H1 (cell line): ENCODE measurements at regions not wholly inside any gene's neighbourhood (a gene's known extent, or its start where the extent isn't known, plus 50 kb on each side); places are given as distances from the start of the nearest gene placed in this dataset.

Source experiments
- CTCF ChIA-PET: fragments of 300-600 bp; sonication (Branson Sonifier 250); formaldehyde crosslinking; loops from one replicate; lab custom pipeline; 2021; ENCODE audit not compliant: partially characterized antibody; lab: Charles Lee
- POLR2A ChIA-PET: fragments of 300-600 bp; sonication (Branson Sonifier 250); formaldehyde crosslinking; loops from one replicate; lab custom pipeline; 2021; ENCODE audit warnings: inconsistent platforms; ENCODE audit not compliant: partially characterized antibody; lab: Charles Lee
- DNase-seq, 2 experiments: peaks; one replicate each; pipeline versions ENCODE4 v3.0.0 to v3.0.0-alpha.2; 2010 to 2022; ENCODE audit warnings: low spot score in 2 of 2, low read depth in 1 of 2, mixed read lengths in 1 of 2
- FAIRE-seq: peaks from 2 replicates; lab custom pipeline; 2011; peaks lifted over from hg19 to GRCh38; lab: Jason Lieb, UNC
- H2AFZ ChIP-seq: 2 replicates; pipeline ENCODE4 v1.8.1; 2012; ENCODE audit warnings: low read length, inconsistent platforms
- H2AK5ac ChIP-seq: 2 replicates; pipeline ENCODE4 v1.6.1; 2013; ENCODE audit warnings: low read depth, low read length
- H2BK120ac ChIP-seq: replicated peaks from 2 replicates; pipeline ENCODE3; 2013; ENCODE audit warnings: low read depth, low read length, inconsistent platforms
- H2BK12ac ChIP-seq: 2 replicates; pipeline ENCODE4 v1.6.1; 2013; ENCODE audit warnings: low read depth, low read length
- H2BK15ac ChIP-seq: 2 replicates; pipeline ENCODE4 v1.6.1; 2013; ENCODE audit warnings: low read length
- H2BK20ac ChIP-seq: 2 replicates; pipeline ENCODE4 v1.6.1; 2013; ENCODE audit warnings: low read length
- H2BK5ac ChIP-seq: 2 replicates; pipeline ENCODE4 v1.6.1; 2013; ENCODE audit warnings: low read depth, low read length
- H3K14ac ChIP-seq: 2 replicates; pipeline ENCODE4 v1.6.1; 2013; ENCODE audit warnings: inconsistent platforms; ENCODE audit not compliant: insufficient read length
- H3K18ac ChIP-seq: 2 replicates; pipeline ENCODE4 v1.6.1; 2013; ENCODE audit warnings: low read length; ENCODE audit errors: extremely low read depth
- H3K23ac ChIP-seq: 2 replicates; pipeline ENCODE4 v1.6.1; 2013; ENCODE audit warnings: inconsistent platforms; ENCODE audit not compliant: insufficient read length
- H3K23me2 ChIP-seq: 2 replicates; pipeline ENCODE4 v1.6.1; 2013; ENCODE audit warnings: low read depth, low read length
- H3K27ac ChIP-seq: 2 replicates; pipeline ENCODE4 v1.6.1; 2011; ENCODE audit warnings: low read depth, low read length, inconsistent platforms
- H3K27me3 ChIP-seq, 4 experiments: replicated peaks in 1 of 4; 1 replicate in 1 of 4; 2 replicates in 3 of 4; pipeline versions ENCODE4 v1.6.1 to v1.8.1; 2011 to 2013; ENCODE audit warnings: low read length in 3 of 4, mild to moderate bottlenecking in 3 of 4, inconsistent platforms in 2 of 4, mixed read lengths in 2 of 4, moderate library complexity in 1 of 4; ENCODE audit not compliant: control insufficient read depth in 3 of 4, insufficient read depth in 3 of 4; ENCODE audit errors: extremely low read depth in 1 of 4
- H3K36me3 ChIP-seq, 4 experiments: 2 replicates each; pipeline versions ENCODE4 v1.6.1 to v1.8.1; 2011 to 2013; ENCODE audit warnings: mild to moderate bottlenecking in 4 of 4, low read length in 3 of 4, moderate library complexity in 2 of 4, control low read depth in 1 of 4, inconsistent platforms in 1 of 4; ENCODE audit not compliant: insufficient read depth in 4 of 4, control insufficient read depth in 2 of 4
- H3K4ac ChIP-seq: replicated peaks from 2 replicates; pipeline ENCODE3; 2013; ENCODE audit warnings: low read length, low read depth, mixed read lengths, inconsistent platforms; ENCODE audit not compliant: insufficient read length
- H3K4me1 ChIP-seq, 4 experiments: replicated peaks in 1 of 4; 1 replicate in 1 of 4; 2 replicates in 3 of 4; pipeline versions ENCODE4 v1.6.1 to v1.8.1; 2011 to 2013; ENCODE audit warnings: low read length in 3 of 4, inconsistent platforms in 2 of 4, mixed read lengths in 1 of 4; ENCODE audit not compliant: insufficient read depth in 4 of 4, control insufficient read depth in 3 of 4
- H3K4me2 ChIP-seq, 2 experiments: 2 replicates each; pipeline versions ENCODE4 v1.6.1 to v1.8.1; 2011 to 2013; ENCODE audit warnings: low read depth in 2 of 2, low read length in 2 of 2, control low read depth in 1 of 2, inconsistent platforms in 1 of 2, mild to moderate bottlenecking in 1 of 2; ENCODE audit not compliant: insufficient read depth in 1 of 2
- H3K4me3 ChIP-seq, 4 experiments: fragments of 200-600, 300-600 bp in 1 of 4; sonication (generic), shearing (Covaris generic), sonication (Bioruptor Twin) in 1 of 4; 2 replicates each; pipeline versions ENCODE4 v1.5.1 to v1.8.1; 2011 to 2016; ENCODE audit warnings: low read length in 4 of 4, low read depth in 3 of 4, control low read depth in 2 of 4, inconsistent platforms in 2 of 4, mild to moderate bottlenecking in 2 of 4, mixed read lengths in 1 of 4, moderate library complexity in 1 of 4; ENCODE audit not compliant: insufficient read depth in 2 of 4; ENCODE audit errors: extremely low read depth in 1 of 4
- H3K56ac ChIP-seq: replicated peaks from 2 replicates; pipeline ENCODE3; 2013; ENCODE audit warnings: low read depth, mild to moderate bottlenecking, mixed read lengths, low read length, inconsistent platforms; ENCODE audit not compliant: insufficient read length
- H3K79me1 ChIP-seq: 2 replicates; pipeline ENCODE4 v1.6.1; 2013; ENCODE audit warnings: low read depth, low read length, control low read depth
- H3K79me2 ChIP-seq, 2 experiments: 2 replicates each; pipeline versions ENCODE4 v1.6.1 to v1.8.1; 2012 to 2013; ENCODE audit warnings: low read length in 2 of 2, mild to moderate bottlenecking in 2 of 2, inconsistent platforms in 1 of 2; ENCODE audit not compliant: insufficient read depth in 2 of 2, control insufficient read depth in 1 of 2
- H3K9ac ChIP-seq, 4 experiments: replicated peaks in 1 of 4; 1 replicate in 1 of 4; 2 replicates in 3 of 4; pipeline versions ENCODE4 v1.6.1 to v1.8.1; 2011 to 2013; ENCODE audit warnings: low read depth in 3 of 4, low read length in 3 of 4, control low read depth in 2 of 4, mild to moderate bottlenecking in 2 of 4, moderate library complexity in 2 of 4, inconsistent platforms in 1 of 4; ENCODE audit errors: extremely low read depth in 1 of 4
- H3K9me3 ChIP-seq, 2 experiments: 2 replicates each; pipeline versions ENCODE4 v1.6.1 to v1.8.1; 2012 to 2013; ENCODE audit warnings: mild to moderate bottlenecking in 2 of 2, moderate library complexity in 2 of 2, control low read depth in 1 of 2, inconsistent platforms in 1 of 2, low read depth in 1 of 2, low read length in 1 of 2, mixed read lengths in 1 of 2; ENCODE audit not compliant: insufficient read depth in 2 of 2
- H4K20me1 ChIP-seq, 2 experiments: replicated peaks in 1 of 2; 2 replicates each; pipeline versions ENCODE3 to v1.8.1; 2011 to 2013; ENCODE audit warnings: inconsistent platforms in 2 of 2, low read length in 2 of 2, mild to moderate bottlenecking in 1 of 2; ENCODE audit not compliant: insufficient read depth in 2 of 2, control insufficient read depth in 1 of 2
- H4K5ac ChIP-seq: 2 replicates; pipeline ENCODE4 v1.6.1; 2013; ENCODE audit warnings: low read length, low read depth, mixed read lengths, inconsistent platforms; ENCODE audit not compliant: insufficient read length
- H4K8ac ChIP-seq: 2 replicates; pipeline ENCODE4 v1.8.0; 2013; ENCODE audit warnings: mild to moderate bottlenecking, moderate library complexity, low read length, inconsistent platforms; ENCODE audit not compliant: insufficient read depth; ENCODE audit errors: extremely low read depth
- H4K91ac ChIP-seq: replicated peaks from 2 replicates; pipeline ENCODE3; 2013; ENCODE audit warnings: low read length, mixed read lengths, inconsistent platforms; ENCODE audit not compliant: insufficient read length
- BRCA1 ChIP-seq: IDR thresholded peaks from 2 replicates; pipeline ENCODE4 v1.6.1; 2012; ENCODE audit warnings: low read depth, low read length, improper control_type of control experiment
- CBX5 ChIP-seq: fragments of 300-800, 300-1000 bp; sonication (generic); IDR thresholded peaks from 2 replicates; pipeline ENCODE4 v1.7.1; 2016; ENCODE audit warnings: antibody characterized with exemption, low read length, low read depth
- CHD1 ChIP-seq: IDR thresholded peaks from 2 replicates; pipeline ENCODE4 v1.6.1; 2012; ENCODE audit warnings: low read depth, low read length, improper control_type of control experiment
- SIRT6 ChIP-seq: IDR thresholded peaks from one replicate; pipeline ENCODE4 v1.7.1; 2012; ENCODE audit warnings: low read length, inconsistent platforms

- no peak overlapping the region for H4K8ac ChIP-seq
- H3K18ac ChIP-seq = no peak overlapping the region
- no peak overlapping the region for H2BK5ac ChIP-seq
- H3K9ac ChIP-seq = no peak overlapping the region
- no peak overlapping the region for H2AK5ac ChIP-seq
- H3K4ac ChIP-seq = no peak overlapping the region
- H3K36me3 ChIP-seq = no peaks in the 10 kb centered on the region
- no peak overlapping the region for H2BK12ac ChIP-seq
- no peak overlapping the region for H4K91ac ChIP-seq
- H2BK120ac ChIP-seq = no peak overlapping the region
- TF ChIP-seq CBX5 (no peak), BRCA1 (no peak), SIRT6 (no peak), CHD1 (no peak)
- no peaks in the 10 kb centered on the region for H4K20me1 ChIP-seq
- no peak overlapping the region for H3K56ac ChIP-seq
- H2BK20ac ChIP-seq = no peak overlapping the region
- H3K14ac ChIP-seq = no peak overlapping the region
- H2BK15ac ChIP-seq = no peak overlapping the region
- H4K5ac ChIP-seq = no peak overlapping the region
- ChIA-PET POLR2A (no interaction called here), CTCF (no interaction called here)
- H3K4me1 ChIP-seq = no peaks in the 10 kb centered on the region
- H3K79me1 ChIP-seq = no peaks in the 10 kb centered on the region
- no peak for DNase-seq
- H3K23ac ChIP-seq = no peak overlapping the region
- no peak overlapping the region for H3K4me3 ChIP-seq
- no peak for FAIRE-seq
- H3K23me2 ChIP-seq = no peaks in the 10 kb centered on the region
- no peak overlapping the region for H2AFZ ChIP-seq
- no peaks in the 10 kb centered on the region for H3K27me3 ChIP-seq
- no peaks in the 10 kb centered on the region for H3K79me2 ChIP-seq
- H3K27ac ChIP-seq = no peak overlapping the region
- H3K9me3 ChIP-seq = 0 out of 4 replicates have a peak, but pooled peaks cover 0 to 7% of the 10 kb centered on the region in 2 experiments
- no peak overlapping the region for H3K4me2 ChIP-seq
Measured at GRCh38 chr13:34722922-34723321, 219.1 kb upstream of the NBEA start.
